ENCODE measurements at regions not wholly inside any gene's neighbourhood (a gene's known extent, or its start where the extent isn't known, plus 50 kb on each side); places are given as distances from the start of the nearest gene placed in this dataset.

GRCh38 chr2:157106950-157107349 is 150.6 kb upstream of the GALNT5 start:
- H3K27ac ChIP-seq (ENCODE audit: low read length): no peak overlapping the region
- WGBS (ENCODE audit: insufficient coverage, low lambda C conversion rate): 80% methylated on average over 1 of the region's 1 CpG
- no peak overlapping the region for H3K4me3 ChIP-seq (ENCODE audit: low read length)
- H3K27me3 ChIP-seq (ENCODE audit: control insufficient read depth, insufficient read depth, low read length): no peaks in the 10 kb centered on the region
- no peaks in the 10 kb centered on the region for H3K4me1 ChIP-seq (ENCODE audit: control insufficient read depth, insufficient read depth, low read length)
- H3K9me3 ChIP-seq (ENCODE audit: control insufficient read depth, low read depth, low read length): no peaks in the 10 kb centered on the region
- DNase-seq: no peak
- no peaks in the 10 kb centered on the region for H3K36me3 ChIP-seq (ENCODE audit: control insufficient read depth, insufficient read depth, low read length)

GRCh38 chr2:157107460-157107859 is 150.0 kb upstream of the GALNT5 start:
- Histone ChIP-seq H3K4me1 (ENCODE audit: control insufficient read depth, insufficient read depth, low read length) (no peaks in the 10 kb centered on the region), H3K9me3 (ENCODE audit: control insufficient read depth, low read depth, low read length) (no peaks in the 10 kb centered on the region), H3K4me3 (ENCODE audit: low read length) (no peak overlapping the region), H3K27ac (ENCODE audit: low read length) (no peak overlapping the region), H3K27me3 (ENCODE audit: control insufficient read depth, insufficient read depth, low read length) (no peaks in the 10 kb centered on the region), H3K36me3 (ENCODE audit: control insufficient read depth, insufficient read depth, low read length) (no peaks in the 10 kb centered on the region)
- no peak for DNase-seq
- WGBS (ENCODE audit: insufficient coverage, low lambda C conversion rate): no CpG with 5 or more reads among the region's 1 CpG

GRCh38 chr2:157107877-157108276 is 149.6 kb upstream of the GALNT5 start:
- no CpG with 5 or more reads among the region's 2 CpGs for WGBS (ENCODE audit: insufficient coverage, low lambda C conversion rate)
- H3K27me3 ChIP-seq (ENCODE audit: control insufficient read depth, insufficient read depth, low read length): no peaks in the 10 kb centered on the region
- no peak overlapping the region for H3K4me3 ChIP-seq (ENCODE audit: low read length)
- H3K4me1 ChIP-seq (ENCODE audit: control insufficient read depth, insufficient read depth, low read length): no peaks in the 10 kb centered on the region
- DNase-seq: peak; percentile 1 to 17
- H3K36me3 ChIP-seq (ENCODE audit: control insufficient read depth, insufficient read depth, low read length): no peaks in the 10 kb centered on the region
- H3K27ac ChIP-seq (ENCODE audit: low read length): no peak overlapping the region
- no peaks in the 10 kb centered on the region for H3K9me3 ChIP-seq (ENCODE audit: control insufficient read depth, low read depth, low read length)

DNA sequence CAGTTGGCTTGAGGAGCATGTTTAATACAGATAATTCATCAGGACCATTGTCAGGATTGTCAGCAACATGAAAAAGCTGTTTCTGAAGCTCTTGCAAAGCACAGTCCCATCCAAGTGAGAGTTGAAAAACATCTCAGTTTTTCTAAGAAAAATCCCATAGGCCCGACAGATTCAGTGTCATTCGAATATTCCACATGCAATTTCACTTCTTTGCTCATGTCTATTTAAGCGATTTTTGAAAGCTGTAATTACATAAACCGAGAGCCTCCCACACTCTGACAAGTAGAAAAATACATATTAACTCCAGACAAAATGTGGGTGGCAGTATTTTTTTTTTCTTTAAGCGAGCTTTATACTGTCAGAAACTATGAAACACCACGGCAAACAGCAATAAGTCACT is 134.7 kb upstream of the GALNT5 start:
- WGBS (ENCODE audit: insufficient coverage, low lambda C conversion rate): 90% methylated on average over 4 of the region's 6 CpGs
- no peaks in the 10 kb centered on the region for H3K36me3 ChIP-seq (ENCODE audit: control insufficient read depth, insufficient read depth, low read length)
- H3K27me3 ChIP-seq (ENCODE audit: control insufficient read depth, insufficient read depth, low read length): no peaks in the 10 kb centered on the region
- H3K27ac ChIP-seq (ENCODE audit: low read length): no peak overlapping the region
- no peaks in the 10 kb centered on the region for H3K4me1 ChIP-seq (ENCODE audit: control insufficient read depth, insufficient read depth, low read length)
- no peak for DNase-seq
- H3K4me3 ChIP-seq (ENCODE audit: low read length): no peak overlapping the region
- H3K9me3 ChIP-seq (ENCODE audit: control insufficient read depth, low read depth, low read length): no peaks in the 10 kb centered on the region

DNA sequence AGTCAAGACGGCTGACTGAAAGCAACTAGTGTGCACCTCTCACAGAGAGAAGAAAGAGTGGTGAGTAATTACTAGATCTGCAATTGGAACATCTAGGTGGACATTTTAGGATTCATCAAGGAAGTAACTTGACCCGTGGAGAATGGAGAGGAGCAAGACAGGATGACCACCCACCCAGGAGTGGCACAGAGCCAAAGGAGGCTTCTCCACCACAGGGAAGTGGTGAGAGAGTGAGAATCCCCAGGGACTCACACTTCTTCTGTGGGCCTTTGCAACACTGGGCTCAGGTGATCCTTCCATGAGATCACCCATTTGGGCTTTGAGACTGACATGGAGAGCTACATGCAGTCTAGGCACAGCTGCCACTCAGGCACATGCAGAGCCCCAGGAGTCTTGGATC is 132.8 kb upstream of the GALNT5 start:
- Histone ChIP-seq H3K36me3 (ENCODE audit: control insufficient read depth, insufficient read depth, low read length) (no peaks in the 10 kb centered on the region), H3K4me3 (ENCODE audit: low read length) (no peak overlapping the region), H3K27ac (ENCODE audit: low read length) (no peak overlapping the region), H3K27me3 (ENCODE audit: control insufficient read depth, insufficient read depth, low read length) (no peaks in the 10 kb centered on the region), H3K4me1 (ENCODE audit: control insufficient read depth, insufficient read depth, low read length) (no peaks in the 10 kb centered on the region), H3K9me3 (ENCODE audit: control insufficient read depth, low read depth, low read length) (no peaks in the 10 kb centered on the region)
- no peak for DNase-seq
- WGBS (ENCODE audit: insufficient coverage, low lambda C conversion rate): no CpG with 5 or more reads among the region's 2 CpGs

GRCh38 chr2:157125685-157126084 is 131.8 kb upstream of the GALNT5 start:
- Histone ChIP-seq H3K27ac (ENCODE audit: low read length) (no peak overlapping the region), H3K36me3 (ENCODE audit: control insufficient read depth, insufficient read depth, low read length) (no peaks in the 10 kb centered on the region), H3K27me3 (ENCODE audit: control insufficient read depth, insufficient read depth, low read length) (no peaks in the 10 kb centered on the region), H3K4me1 (ENCODE audit: control insufficient read depth, insufficient read depth, low read length) (no peaks in the 10 kb centered on the region), H3K4me3 (ENCODE audit: low read length) (no peak overlapping the region), H3K9me3 (ENCODE audit: control insufficient read depth, low read depth, low read length) (no peaks in the 10 kb centered on the region)
- WGBS (ENCODE audit: insufficient coverage, low lambda C conversion rate): no CpG with 5 or more reads among the region's 1 CpG
- no peak for DNase-seq

- Histone ChIP-seq H3K27ac (ENCODE audit: low read length) (no peak overlapping the region), H3K36me3 (ENCODE audit: control insufficient read depth, insufficient read depth, low read length) (no peaks in the 10 kb centered on the region), H3K4me1 (ENCODE audit: control insufficient read depth, insufficient read depth, low read length) (no peaks in the 10 kb centered on the region), H3K4me3 (ENCODE audit: low read length) (no peak overlapping the region), H3K9me3 (ENCODE audit: control insufficient read depth, low read depth, low read length) (no peaks in the 10 kb centered on the region), H3K27me3 (ENCODE audit: control insufficient read depth, insufficient read depth, low read length) (no peaks in the 10 kb centered on the region)
- DNase-seq: no peak
These were observed 130.1 kb upstream of the GALNT5 start for GRCh38 chr2:157127249-157128012.

- Histone ChIP-seq H3K4me3 (ENCODE audit: low read length) (no peak overlapping the region), H3K4me1 (ENCODE audit: control insufficient read depth, insufficient read depth, low read length) (no peaks in the 10 kb centered on the region), H3K27me3 (ENCODE audit: control insufficient read depth, insufficient read depth, low read length) (no peaks in the 10 kb centered on the region), H3K36me3 (ENCODE audit: control insufficient read depth, insufficient read depth, low read length) (no peaks in the 10 kb centered on the region), H3K27ac (ENCODE audit: low read length) (no peak overlapping the region), H3K9me3 (ENCODE audit: control insufficient read depth, low read depth, low read length) (no peaks in the 10 kb centered on the region)
- WGBS (ENCODE audit: insufficient coverage, low lambda C conversion rate): no CpG with 5 or more reads among the region's 4 CpGs
- no peak for DNase-seq
These were observed 113.6 kb upstream of the GALNT5 start for GRCh38 chr2:157143901-157144300.

- Histone ChIP-seq H3K4me1 (ENCODE audit: control insufficient read depth, insufficient read depth, low read length) (peaks cover 15% of the 10 kb centered on the region), H3K27ac (ENCODE audit: low read length) (no peak overlapping the region), H3K9me3 (ENCODE audit: control insufficient read depth, low read depth, low read length) (no peaks in the 10 kb centered on the region), H3K36me3 (ENCODE audit: control insufficient read depth, insufficient read depth, low read length) (no peaks in the 10 kb centered on the region), H3K27me3 (ENCODE audit: control insufficient read depth, insufficient read depth, low read length) (no peaks in the 10 kb centered on the region), H3K4me3 (ENCODE audit: low read length) (no peak overlapping the region)
- no peak for DNase-seq
- no CpG with 5 or more reads among the region's 2 CpGs for WGBS (ENCODE audit: insufficient coverage, low lambda C conversion rate)
These were observed 108.2 kb upstream of the GALNT5 start for GRCh38 chr2:157149270-157149669.

DNA sequence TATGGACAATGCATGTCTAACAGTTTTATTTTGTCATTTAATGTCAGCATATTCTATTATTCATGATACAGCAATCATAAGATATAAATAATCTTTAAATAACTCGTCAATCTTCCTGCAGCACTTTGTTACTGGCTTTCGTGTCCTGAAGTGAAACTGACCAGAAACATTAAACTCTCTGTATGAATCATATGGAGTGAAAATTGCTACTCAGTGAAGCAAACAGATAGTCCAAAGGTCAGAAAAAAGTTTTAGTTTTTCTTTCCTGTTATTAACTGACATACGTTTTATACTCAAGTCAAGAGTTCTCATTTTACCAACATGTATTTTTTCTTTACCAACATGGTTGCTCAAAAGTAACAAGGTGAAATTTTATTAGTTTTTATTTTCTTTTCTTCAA is 106.8 kb upstream of the GALNT5 start:
- peaks cover 15% of the 10 kb centered on the region for H3K4me1 ChIP-seq (ENCODE audit: control insufficient read depth, insufficient read depth, low read length)
- H3K36me3 ChIP-seq (ENCODE audit: control insufficient read depth, insufficient read depth, low read length): no peaks in the 10 kb centered on the region
- peak; percentile 61 to 90 for DNase-seq
- H3K27ac ChIP-seq (ENCODE audit: low read length): peak overlapping the region; percentile 81
- no peaks in the 10 kb centered on the region for H3K27me3 ChIP-seq (ENCODE audit: control insufficient read depth, insufficient read depth, low read length)
- WGBS (ENCODE audit: insufficient coverage, low lambda C conversion rate): 20% methylated on average over 3 of the region's 3 CpGs
- H3K9me3 ChIP-seq (ENCODE audit: control insufficient read depth, low read depth, low read length): no peaks in the 10 kb centered on the region
- no peak overlapping the region for H3K4me3 ChIP-seq (ENCODE audit: low read length)

DNA sequence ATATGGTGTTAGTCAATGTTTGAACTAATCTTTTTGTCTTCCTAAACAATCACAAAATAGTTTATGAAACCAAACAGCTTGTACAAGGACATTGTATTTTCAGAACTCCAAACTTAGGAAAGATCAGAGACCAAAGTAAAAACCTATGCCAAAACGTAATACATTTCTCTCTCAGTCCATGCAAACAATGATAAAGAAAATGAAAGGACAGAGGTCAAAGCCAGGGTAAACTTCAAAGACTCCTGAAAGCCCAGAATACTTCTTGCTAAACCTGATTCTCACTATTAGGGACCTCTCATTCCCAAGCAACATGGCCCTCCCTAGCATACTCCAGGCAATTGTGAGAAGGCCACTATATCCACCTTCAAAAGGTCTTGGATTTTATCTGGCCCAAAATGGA is 105.1 kb upstream of the GALNT5 start:
- Histone ChIP-seq H3K9me3 (ENCODE audit: control insufficient read depth, low read depth, low read length) (no peaks in the 10 kb centered on the region), H3K4me3 (ENCODE audit: low read length) (no peak overlapping the region), H3K4me1 (ENCODE audit: control insufficient read depth, insufficient read depth, low read length) (peaks cover 15% of the 10 kb centered on the region), H3K27ac (ENCODE audit: low read length) (peak overlapping the region; percentile 73), H3K36me3 (ENCODE audit: control insufficient read depth, insufficient read depth, low read length) (no peaks in the 10 kb centered on the region), H3K27me3 (ENCODE audit: control insufficient read depth, insufficient read depth, low read length) (no peaks in the 10 kb centered on the region)
- DNase-seq: peak; percentile 46 to 78
- no CpG with 5 or more reads among the region's 1 CpG for WGBS (ENCODE audit: insufficient coverage, low lambda C conversion rate)

Measured in large intestine (tissue), 3 donors.